ENCODE measurements at regions not wholly inside any gene's neighbourhood (a gene's known extent, or its start where the extent isn't known, plus 50 kb on each side); places are given as distances from the start of the nearest gene placed in this dataset.

DNA sequence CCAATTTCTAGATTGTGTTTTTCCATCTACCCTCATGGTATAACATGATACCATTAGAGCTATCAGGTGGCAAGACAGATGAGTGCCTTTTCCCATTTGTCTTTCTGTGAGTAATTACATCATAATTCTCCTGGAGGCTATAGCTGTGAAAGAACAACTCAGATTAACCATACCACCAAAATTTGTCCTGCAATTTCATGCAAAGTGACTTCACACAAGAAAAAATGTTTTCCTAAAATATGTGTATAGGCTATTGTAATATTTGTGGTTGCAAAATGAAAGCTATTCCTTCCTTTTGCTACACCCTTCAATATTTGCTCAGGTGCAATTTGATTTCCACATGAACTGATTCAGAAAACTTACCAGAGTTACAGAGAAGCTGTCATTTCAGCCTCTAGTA lies 547.7 kb upstream of the ID4 start:
- TF ChIP-seq, protein P1, sequence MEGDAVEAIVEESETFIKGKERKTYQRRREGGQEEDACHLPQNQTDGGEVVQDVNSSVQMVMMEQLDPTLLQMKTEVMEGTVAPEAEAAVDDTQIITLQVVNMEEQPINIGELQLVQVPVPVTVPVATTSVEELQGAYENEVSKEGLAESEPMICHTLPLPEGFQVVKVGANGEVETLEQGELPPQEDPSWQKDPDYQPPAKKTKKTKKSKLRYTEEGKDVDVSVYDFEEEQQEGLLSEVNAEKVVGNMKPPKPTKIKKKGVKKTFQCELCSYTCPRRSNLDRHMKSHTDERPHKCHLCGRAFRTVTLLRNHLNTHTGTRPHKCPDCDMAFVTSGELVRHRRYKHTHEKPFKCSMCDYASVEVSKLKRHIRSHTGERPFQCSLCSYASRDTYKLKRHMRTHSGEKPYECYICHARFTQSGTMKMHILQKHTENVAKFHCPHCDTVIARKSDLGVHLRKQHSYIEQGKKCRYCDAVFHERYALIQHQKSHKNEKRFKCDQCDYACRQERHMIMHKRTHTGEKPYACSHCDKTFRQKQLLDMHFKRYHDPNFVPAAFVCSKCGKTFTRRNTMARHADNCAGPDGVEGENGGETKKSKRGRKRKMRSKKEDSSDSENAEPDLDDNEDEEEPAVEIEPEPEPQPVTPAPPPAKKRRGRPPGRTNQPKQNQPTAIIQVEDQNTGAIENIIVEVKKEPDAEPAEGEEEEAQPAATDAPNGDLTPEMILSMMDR (conservative IDR thresholded peaks at IDR 0.05; ENCODE audit: low read depth, low read length), result no peak
- TF ChIP-seq EZH2 (IDR thresholded peaks at IDR 0.05; ENCODE audit: low read length, unreplicated experiment) (no peak), EZH2phosphoT487 (IDR thresholded peaks at IDR 0.05; ENCODE audit: borderline replicate concordance, low read length) (no peak)

Measured in PC-3 (cell line).